Chondrocyte (in vitro differentiated cells): ENCODE measurements at regions not wholly inside any gene's neighbourhood (a gene's known extent, or its start where the extent isn't known, plus 50 kb on each side); places are given as distances from the start of the nearest gene placed in this dataset.

ENCODE experiments used
- DNase-seq: peaks from one replicate; pipeline ENCODE4 v3.0.0; 2021; ENCODE audit warnings: mixed read lengths, low spot score
- H3K27ac Mint-ChIP-seq: one replicate; pipeline ENCODE4 v1.8.0; 2021; ENCODE audit warnings: mild to moderate bottlenecking, moderate library complexity, mixed read lengths; ENCODE audit not compliant: unreplicated experiment
- H3K27me3 Mint-ChIP-seq: 2 replicates; pipeline ENCODE4 v1.8.0; 2021; ENCODE audit warnings: low read depth, mixed read lengths
- H3K36me3 Mint-ChIP-seq: 2 replicates; pipeline ENCODE4 v1.8.0; 2021; ENCODE audit warnings: low read depth, mixed read lengths
- H3K4me1 Mint-ChIP-seq: 2 replicates; pipeline ENCODE4 v1.8.0; 2021; ENCODE audit warnings: low read depth, mild to moderate bottlenecking, mixed read lengths
- H3K4me3 Mint-ChIP-seq: one replicate; pipeline ENCODE4 v1.8.0; 2021; ENCODE audit warnings: mild to moderate bottlenecking, moderate library complexity, mixed read lengths; ENCODE audit not compliant: unreplicated experiment
- H3K9me3 Mint-ChIP-seq: 2 replicates; pipeline ENCODE4 v1.8.0; 2021; ENCODE audit warnings: low read depth, mixed read lengths
- CTCF ChIP-seq: fragments of 200-600 bp; sonication (generic); IDR thresholded peaks from 2 replicates; pipeline ENCODE4 v1.5.0; 2021; ENCODE audit warnings: antibody characterized with exemption, mild to moderate bottlenecking, moderate library complexity

DNA sequence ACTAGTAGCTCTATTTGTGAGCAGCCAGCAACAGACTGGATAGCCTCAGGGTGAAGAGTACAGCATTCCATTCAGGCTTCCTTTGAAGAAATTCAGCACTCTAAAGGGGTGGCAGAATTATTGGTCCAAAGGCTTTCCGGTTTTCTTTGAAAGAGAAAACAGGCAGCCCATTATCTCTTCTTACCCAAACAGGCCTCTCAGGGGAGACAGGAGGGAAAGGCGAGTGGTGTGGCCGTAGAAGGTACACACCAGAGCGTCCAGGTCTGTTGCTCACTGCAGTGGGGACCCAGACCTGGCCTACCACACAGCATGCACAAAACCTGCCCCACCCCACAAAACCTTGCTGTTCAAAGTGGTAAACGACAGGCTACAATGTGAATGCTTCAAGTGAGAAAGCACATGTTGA is 83.3 kb downstream of the ZNF608 start:
- Mint-ChIP-seq H3K9me3 (no peaks in the 10 kb centered on the region), H3K36me3 (no peaks in the 10 kb centered on the region), H3K4me1 (peaks cover 69% of the 10 kb centered on the region), H3K27me3 (no peaks in the 10 kb centered on the region), H3K4me3 (no peak overlapping the region), H3K27ac (no peak overlapping the region)
- TF ChIP-seq CTCF: no peak
- DNase-seq: no peak

- H3K27ac Mint-ChIP-seq: peak overlapping the region; percentile 89
- H3K9me3 Mint-ChIP-seq: no peaks in the 10 kb centered on the region
- H3K4me3 Mint-ChIP-seq: no peak overlapping the region
- no peak for TF ChIP-seq CTCF
- DNase-seq: no peak
- peaks cover 69% of the 10 kb centered on the region for H3K4me1 Mint-ChIP-seq
- H3K36me3 Mint-ChIP-seq: no peaks in the 10 kb centered on the region
- H3K27me3 Mint-ChIP-seq: no peaks in the 10 kb centered on the region
Observed at GRCh38 chr5:124662181-124662781, 84.2 kb downstream of the ZNF608 start.

DNA sequence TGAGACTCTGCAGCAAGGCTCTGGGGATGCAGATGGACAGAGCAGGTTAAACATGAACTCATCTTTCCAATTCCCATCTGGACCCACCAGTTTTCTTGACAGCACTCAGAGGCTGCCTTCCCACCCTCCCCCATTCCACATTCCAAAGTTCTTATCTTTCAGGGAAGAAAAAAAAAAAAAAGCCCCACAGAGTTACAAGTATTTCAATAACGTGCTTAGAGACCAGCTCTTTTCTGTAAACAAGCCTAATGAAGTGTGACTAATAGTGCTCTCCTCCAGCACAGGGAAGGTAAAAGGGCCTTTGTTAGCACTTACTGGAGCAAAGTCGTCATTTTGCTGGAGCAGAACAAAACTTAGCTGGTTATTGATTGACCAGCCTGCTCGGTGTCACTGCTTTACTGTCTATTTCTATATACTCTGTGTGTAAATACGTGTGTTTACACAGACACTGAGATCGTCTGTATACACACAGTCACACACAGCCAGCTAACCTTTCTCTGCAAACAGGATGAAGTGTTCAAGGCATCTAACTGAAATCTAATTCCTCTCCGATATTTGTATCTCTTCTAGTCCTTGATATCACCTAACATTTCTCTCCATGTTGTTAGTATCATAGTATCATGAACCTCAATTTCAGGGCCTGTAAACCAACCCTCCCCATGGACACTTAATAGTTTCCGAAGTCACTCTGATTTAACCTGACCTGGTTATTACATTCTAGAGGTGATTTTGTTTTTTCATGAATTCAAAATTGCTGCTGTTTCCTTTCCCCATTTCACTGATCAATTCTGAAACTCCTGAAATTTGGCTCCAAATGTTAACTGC is 84.9 kb downstream of the ZNF608 start:
- peaks cover 65% of the 10 kb centered on the region for H3K4me1 Mint-ChIP-seq
- TF ChIP-seq CTCF: no peak
- no peaks in the 10 kb centered on the region for H3K9me3 Mint-ChIP-seq
- H3K27ac Mint-ChIP-seq: peak overlapping the region; percentile 89
- H3K27me3 Mint-ChIP-seq: no peaks in the 10 kb centered on the region
- H3K4me3 Mint-ChIP-seq: peak overlapping the region; percentile 8
- DNase-seq: no peak
- no peaks in the 10 kb centered on the region for H3K36me3 Mint-ChIP-seq

DNA sequence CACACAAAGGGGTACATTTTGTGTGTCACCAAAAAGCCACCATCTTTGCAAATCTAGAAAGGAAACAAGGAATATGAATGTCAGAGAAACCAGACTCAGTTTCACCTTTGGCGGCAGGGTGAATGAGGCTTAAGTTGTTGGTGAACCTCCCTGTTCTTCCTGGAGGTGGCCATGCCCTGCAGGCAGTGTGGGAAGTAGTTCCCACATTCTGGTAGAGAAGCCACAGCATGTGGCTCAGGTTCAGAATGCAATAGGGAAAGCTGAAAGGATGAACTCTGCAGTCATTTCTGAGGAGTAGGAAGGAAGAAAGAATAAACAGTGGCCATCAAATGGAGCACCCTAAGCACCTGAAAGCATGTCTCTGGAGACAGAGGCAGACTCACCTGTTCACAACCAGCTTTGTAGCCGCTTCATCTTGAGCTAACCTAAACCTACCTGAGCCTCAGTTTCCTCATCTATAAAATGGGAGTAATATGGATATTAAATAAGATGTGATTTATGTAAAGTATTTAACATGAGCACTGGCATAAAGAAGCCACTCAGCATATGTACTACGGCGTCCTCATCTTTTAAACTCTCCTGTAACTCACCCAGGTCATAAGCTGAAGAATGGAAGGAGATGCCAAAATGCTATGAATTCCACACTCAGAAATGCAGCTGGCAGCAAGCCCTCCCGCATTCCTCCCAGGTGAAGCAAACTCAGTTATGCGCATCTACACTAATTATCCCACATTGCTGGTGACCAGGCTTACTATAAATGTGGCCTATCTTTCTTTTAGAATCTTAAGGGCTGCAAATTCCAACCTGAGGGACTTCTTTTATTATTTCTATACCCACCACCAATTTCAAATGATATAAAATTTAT is 86.0 kb downstream of the ZNF608 start:
- H3K27me3 Mint-ChIP-seq: no peaks in the 10 kb centered on the region
- peak overlapping the region; percentile 89 for H3K27ac Mint-ChIP-seq
- no peak overlapping the region for H3K4me3 Mint-ChIP-seq

More for the DNA sequence above, 86.0 kb downstream of the ZNF608 start:
- H3K9me3 Mint-ChIP-seq: no peaks in the 10 kb centered on the region
- H3K36me3 Mint-ChIP-seq: no peaks in the 10 kb centered on the region
- no peak for TF ChIP-seq CTCF
- DNase-seq: no peak
- peaks cover 58% of the 10 kb centered on the region for H3K4me1 Mint-ChIP-seq
